Colonic mucosa (tissue), 4 donors: ENCODE measurements at regions not wholly inside any gene's neighbourhood (a gene's known extent, or its start where the extent isn't known, plus 50 kb on each side); places are given as distances from the start of the nearest gene placed in this dataset.

Source experiments
- DNase-seq: peaks from one replicate; pipeline ENCODE4 v3.0.0-alpha.2; 2020
- H3K27ac ChIP-seq: fragments of 200-600 bp; one replicate; pipeline ENCODE4 v1.8.0; 2021
- H3K27me3 ChIP-seq: fragments of 200-600 bp; one replicate; pipeline ENCODE4 v1.8.0; 2021
- H3K36me3 ChIP-seq: fragments of 200-600 bp; one replicate; pipeline ENCODE4 v1.8.0; 2021
- H3K4me1 ChIP-seq: fragments of 200-600 bp; one replicate; pipeline ENCODE4 v1.8.0; 2021; ENCODE audit warnings: mild to moderate bottlenecking
- H3K4me3 ChIP-seq: fragments of 200-600 bp; one replicate; pipeline ENCODE4 v1.8.0; 2021
- H3K9ac ChIP-seq, 2 donors: one replicate each; pipeline ENCODE4 v1.7.0; 2013; ENCODE audit warnings: control low read depth in 2 of 2, low read depth in 2 of 2, low read length in 2 of 2
- H3K9me3 ChIP-seq: fragments of 200-600 bp; one replicate; pipeline ENCODE4 v1.8.0; 2021
- intact Hi-C: fragments of 100-400 bp; cut with DNase I; formaldehyde crosslinking; loops from one replicate; pipeline ENCODE4 v1.14.1; 2022
- TF ChIP-seq, protein P1 (sequence below): fragments of 200-600 bp; IDR thresholded peaks from one replicate; pipeline ENCODE4 v1.8.0; 2022; ENCODE audit warnings: antibody characterized with exemption, mild to moderate bottlenecking
- donor health status: healthy.
- donor health status: DM: no; HTN: no; CAD: no.
- donor health status: DM: no; HTN: no; CAD: no.

GRCh38 chr1:117260761-117261423 is 50.2 kb upstream of the VTCN1 start:
- Histone ChIP-seq H3K27ac (no peak overlapping the region), H3K9ac (no peak overlapping the region), H3K4me3 (no peak overlapping the region), H3K4me1 (no peaks in the 10 kb centered on the region), H3K27me3 (no peaks in the 10 kb centered on the region), H3K9me3 (no peaks in the 10 kb centered on the region), H3K36me3 (no peaks in the 10 kb centered on the region)
- no peak for DNase-seq
- intact Hi-C loops = no loop called here
- TF ChIP-seq, protein P1, sequence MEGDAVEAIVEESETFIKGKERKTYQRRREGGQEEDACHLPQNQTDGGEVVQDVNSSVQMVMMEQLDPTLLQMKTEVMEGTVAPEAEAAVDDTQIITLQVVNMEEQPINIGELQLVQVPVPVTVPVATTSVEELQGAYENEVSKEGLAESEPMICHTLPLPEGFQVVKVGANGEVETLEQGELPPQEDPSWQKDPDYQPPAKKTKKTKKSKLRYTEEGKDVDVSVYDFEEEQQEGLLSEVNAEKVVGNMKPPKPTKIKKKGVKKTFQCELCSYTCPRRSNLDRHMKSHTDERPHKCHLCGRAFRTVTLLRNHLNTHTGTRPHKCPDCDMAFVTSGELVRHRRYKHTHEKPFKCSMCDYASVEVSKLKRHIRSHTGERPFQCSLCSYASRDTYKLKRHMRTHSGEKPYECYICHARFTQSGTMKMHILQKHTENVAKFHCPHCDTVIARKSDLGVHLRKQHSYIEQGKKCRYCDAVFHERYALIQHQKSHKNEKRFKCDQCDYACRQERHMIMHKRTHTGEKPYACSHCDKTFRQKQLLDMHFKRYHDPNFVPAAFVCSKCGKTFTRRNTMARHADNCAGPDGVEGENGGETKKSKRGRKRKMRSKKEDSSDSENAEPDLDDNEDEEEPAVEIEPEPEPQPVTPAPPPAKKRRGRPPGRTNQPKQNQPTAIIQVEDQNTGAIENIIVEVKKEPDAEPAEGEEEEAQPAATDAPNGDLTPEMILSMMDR = no peak
